PC-9 (cell line): ENCODE measurements at regions not wholly inside any gene's neighbourhood (a gene's known extent, or its start where the extent isn't known, plus 50 kb on each side); places are given as distances from the start of the nearest gene placed in this dataset.

Experiments
- BruUV-seq: library from RNA; stranded (reverse); fragments of 400-500 nt; replicated peaks from 2 replicates; lab custom pipeline; 2021; lab: Mats Ljungman, UMichigan
- CTCF ChIA-PET: fragments of 300-600 bp; sonication (Branson Sonifier 250); formaldehyde crosslinking; loops from one replicate; lab custom pipeline; 2022; ENCODE audit warnings: antibody characterized with exemption; lab: Charles Lee
- POLR2A ChIA-PET: fragments of 300-600 bp; sonication (Branson Sonifier 250); formaldehyde crosslinking; loops from one replicate; lab custom pipeline; 2022; ENCODE audit warnings: antibody characterized with exemption; ENCODE audit not compliant: unreplicated experiment; lab: Charles Lee
- DNase-seq, 2 experiments: peaks; one replicate each; pipeline versions ENCODE4 v3.0.0 to v3.0.0-alpha.2; 2015 to 2022; ENCODE audit warnings: mixed read lengths in 1 of 2
- H2AFZ ChIP-seq: fragments of 200-600 bp; sonication (generic); 2 replicates; pipeline ENCODE4 v1.8.1; 2017; ENCODE audit warnings: antibody characterized with exemption
- H3F3A ChIP-seq: fragments of 200-600 bp; sonication (generic); 2 replicates; pipeline ENCODE4 v1.8.1; 2017; ENCODE audit warnings: antibody characterized with exemption, mild to moderate bottlenecking, low read depth; ENCODE audit not compliant: insufficient read depth
- H3K27ac ChIP-seq: fragments of 200-600 bp; sonication (generic); 2 replicates; pipeline ENCODE4 v1.6.1; 2016; ENCODE audit warnings: mixed run types
- H3K27me3 ChIP-seq: fragments of 200-600 bp; sonication (generic); 2 replicates; pipeline ENCODE4 v1.6.1; 2016; ENCODE audit warnings: low read depth, mixed run types; ENCODE audit not compliant: insufficient read depth
- H3K36me3 ChIP-seq: fragments of 200-600 bp; sonication (generic); 2 replicates; pipeline ENCODE4 v1.6.1; 2016; ENCODE audit warnings: low read depth, mixed run types
- H3K4me1 ChIP-seq: fragments of 200-600 bp; sonication (generic); replicated peaks from 2 replicates; pipeline ENCODE4 v1.6.1; 2016; ENCODE audit warnings: mixed run types; ENCODE audit not compliant: insufficient read depth
- H3K4me2 ChIP-seq: fragments of 200-600 bp; sonication (generic); 2 replicates; pipeline ENCODE4 v1.6.1; 2017; ENCODE audit warnings: mixed run types
- H3K4me3 ChIP-seq: fragments of 200-600 bp; sonication (generic); 2 replicates; pipeline ENCODE4 v1.6.1; 2016; ENCODE audit warnings: mixed run types
- H3K79me2 ChIP-seq: fragments of 200-600 bp; sonication (generic); 2 replicates; pipeline ENCODE4 v1.6.1; 2017; ENCODE audit warnings: low read depth, mixed run types
- H3K9me2 ChIP-seq: fragments of 200-600 bp; sonication (generic); 2 replicates; pipeline ENCODE4 v1.8.1; 2017; ENCODE audit warnings: mild to moderate bottlenecking; ENCODE audit not compliant: insufficient read depth
- H3K9me3 ChIP-seq: fragments of 200-600 bp; sonication (generic); 2 replicates; pipeline ENCODE4 v1.8.1; 2016; ENCODE audit warnings: low read depth; ENCODE audit not compliant: insufficient read depth
- H4K20me1 ChIP-seq: fragments of 200-600 bp; sonication (generic); 2 replicates; pipeline ENCODE4 v1.8.1; 2017; ENCODE audit not compliant: insufficient read depth
- EZH2 ChIP-seq: fragments of 200-600 bp; sonication (generic); IDR thresholded peaks from 2 replicates; pipeline ENCODE4 v1.8.0; 2017; ENCODE audit warnings: antibody characterized with exemption, low read depth
- intact Hi-C: fragments of 100-400 bp; cut with micrococcal nuclease; formaldehyde crosslinking; loops from one replicate; pipeline ENCODE4 v1.10.0; 2022; ENCODE audit not compliant: unreplicated experiment
- TF ChIP-seq, protein P1 (sequence below): fragments of 200-600 bp; sonication (generic); conservative IDR thresholded peaks from 2 replicates; pipeline ENCODE4 v1.6.1; 2017; ENCODE audit warnings: mixed run types, antibody characterized with exemption, mild to moderate bottlenecking, moderate library complexity

DNA sequence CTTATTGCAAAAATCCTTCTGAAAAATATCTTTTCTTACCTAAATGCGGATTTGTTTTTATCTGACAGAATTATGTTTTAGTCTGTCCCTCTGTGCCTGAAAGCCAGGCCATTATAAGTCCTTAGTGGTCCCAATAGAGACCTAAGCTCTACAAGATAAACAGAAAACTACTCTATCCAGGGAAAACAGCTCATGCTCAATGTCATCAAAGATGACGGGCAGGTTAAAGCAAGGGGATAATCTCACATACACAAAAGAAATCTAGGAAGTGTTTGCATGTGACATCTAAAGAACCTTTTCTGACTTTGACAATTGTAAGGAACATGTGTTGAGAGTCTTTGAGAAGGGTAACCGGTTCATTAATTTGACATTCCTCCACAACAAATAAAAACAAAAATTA lies 741.1 kb upstream of the ID2 start:
- CTCF ChIA-PET = interaction anchor here (0.7 kb wide), 1 partner anchor 346 kb away, joined by 3 read pairs; no protein-coding TSS in a partner anchor
- H3F3A ChIP-seq = no peaks in the 10 kb centered on the region
- no peaks in the 10 kb centered on the region for H3K79me2 ChIP-seq
- H3K27ac ChIP-seq = no peak overlapping the region
- H2AFZ ChIP-seq = no peak overlapping the region
- H3K36me3 ChIP-seq = no peaks in the 10 kb centered on the region
- H3K9me3 ChIP-seq = no peaks in the 10 kb centered on the region
- no peak overlapping the region for H3K4me3 ChIP-seq
- H4K20me1 ChIP-seq = 0 out of 2 replicates have a peak, but pooled peaks cover 2% of the 10 kb centered on the region
- H3K27me3 ChIP-seq = 0 out of 2 replicates have a peak, but pooled peaks cover 3% of the 10 kb centered on the region
- no TSS peak for BruUV-seq
- DNase-seq = no peak
- no peak overlapping the region for H3K4me2 ChIP-seq
- no peak for TF ChIP-seq EZH2
- TF ChIP-seq, protein P1, sequence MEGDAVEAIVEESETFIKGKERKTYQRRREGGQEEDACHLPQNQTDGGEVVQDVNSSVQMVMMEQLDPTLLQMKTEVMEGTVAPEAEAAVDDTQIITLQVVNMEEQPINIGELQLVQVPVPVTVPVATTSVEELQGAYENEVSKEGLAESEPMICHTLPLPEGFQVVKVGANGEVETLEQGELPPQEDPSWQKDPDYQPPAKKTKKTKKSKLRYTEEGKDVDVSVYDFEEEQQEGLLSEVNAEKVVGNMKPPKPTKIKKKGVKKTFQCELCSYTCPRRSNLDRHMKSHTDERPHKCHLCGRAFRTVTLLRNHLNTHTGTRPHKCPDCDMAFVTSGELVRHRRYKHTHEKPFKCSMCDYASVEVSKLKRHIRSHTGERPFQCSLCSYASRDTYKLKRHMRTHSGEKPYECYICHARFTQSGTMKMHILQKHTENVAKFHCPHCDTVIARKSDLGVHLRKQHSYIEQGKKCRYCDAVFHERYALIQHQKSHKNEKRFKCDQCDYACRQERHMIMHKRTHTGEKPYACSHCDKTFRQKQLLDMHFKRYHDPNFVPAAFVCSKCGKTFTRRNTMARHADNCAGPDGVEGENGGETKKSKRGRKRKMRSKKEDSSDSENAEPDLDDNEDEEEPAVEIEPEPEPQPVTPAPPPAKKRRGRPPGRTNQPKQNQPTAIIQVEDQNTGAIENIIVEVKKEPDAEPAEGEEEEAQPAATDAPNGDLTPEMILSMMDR = no peak
- H3K9me2 ChIP-seq = no peaks in the 10 kb centered on the region
- POLR2A ChIA-PET = no interaction called here
- intact Hi-C loops = no loop called here
- no peaks in the 10 kb centered on the region for H3K4me1 ChIP-seq

GRCh38 chr2:7943446-7943845 lies 738.4 kb upstream of the ID2 start:
- no peak for DNase-seq
- 0 out of 2 replicates have a peak, but pooled peaks cover 2% of the 10 kb centered on the region for H4K20me1 ChIP-seq
- no TSS peak for BruUV-seq
- no peak overlapping the region for H3K27ac ChIP-seq
- ChIA-PET CTCF (no interaction called here), POLR2A (no interaction called here)
- H3K4me2 ChIP-seq = no peak overlapping the region
- no peaks in the 10 kb centered on the region for H3K9me3 ChIP-seq
- TF ChIP-seq EZH2 = no peak
- TF ChIP-seq, protein P1 = no peak
- H3K36me3 ChIP-seq = no peaks in the 10 kb centered on the region
- H2AFZ ChIP-seq = 0 out of 2 replicates have a peak overlapping the region, but pooled peaks have one; percentile 37
- no peak overlapping the region for H3K4me3 ChIP-seq
- no peaks in the 10 kb centered on the region for H3F3A ChIP-seq
- H3K79me2 ChIP-seq = no peaks in the 10 kb centered on the region
- H3K9me2 ChIP-seq = no peaks in the 10 kb centered on the region
- intact Hi-C loops = no loop called here
- 0 out of 2 replicates have a peak, but pooled peaks cover 4% of the 10 kb centered on the region for H3K27me3 ChIP-seq
- no peaks in the 10 kb centered on the region for H3K4me1 ChIP-seq

DNA sequence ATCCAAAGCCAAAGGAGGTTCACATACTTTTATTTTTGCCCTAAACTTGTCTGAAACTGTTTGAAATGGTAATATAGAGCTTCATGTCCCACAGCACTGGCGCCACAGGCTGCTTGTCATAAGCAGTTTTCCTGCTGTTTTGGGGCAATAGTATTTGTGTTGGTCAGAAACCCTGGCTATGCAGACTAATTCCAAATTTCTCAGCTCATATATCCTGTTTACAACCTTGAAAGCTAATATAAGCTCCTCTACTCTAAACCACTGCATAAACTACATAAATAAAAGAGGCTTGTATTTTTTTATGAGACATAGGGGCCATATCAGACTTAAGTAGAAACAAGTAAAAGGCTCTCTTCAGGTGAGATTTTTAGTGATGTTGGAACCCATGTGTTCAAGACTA lies 736.8 kb upstream of the ID2 start:
- Histone ChIP-seq H3K4me3 (no peak overlapping the region), H3K9me2 (no peaks in the 10 kb centered on the region), H3K9me3 (no peaks in the 10 kb centered on the region), H3K79me2 (no peaks in the 10 kb centered on the region), H3K4me1 (no peaks in the 10 kb centered on the region), H3K4me2 (no peak overlapping the region), H3K27ac (no peak overlapping the region), H4K20me1 (0 out of 2 replicates have a peak, but pooled peaks cover 2% of the 10 kb centered on the region), H3K36me3 (no peaks in the 10 kb centered on the region), H2AFZ (no peak overlapping the region), H3K27me3 (peaks cover 18% of the 10 kb centered on the region), H3F3A (no peaks in the 10 kb centered on the region)
- intact Hi-C loops = no loop called here
- no peak for DNase-seq
- ChIA-PET POLR2A (no interaction called here), CTCF (no interaction called here)
- no TSS peak for BruUV-seq
- TF ChIP-seq, protein P1 = no peak
- TF ChIP-seq EZH2 = no peak
